IMR-90 (cell line): ENCODE measurements at regions not wholly inside any gene's neighbourhood (a gene's known extent, or its start where the extent isn't known, plus 50 kb on each side); places are given as distances from the start of the nearest gene placed in this dataset.

Experiments
- CEBPB ChIP-seq: IDR thresholded peaks from 2 replicates; pipeline ENCODE4 v1.6.1; 2012; ENCODE audit warnings: low read depth, low read length, improper control_type of control experiment
- POLR2A ChIP-seq: IDR thresholded peaks from 2 replicates; pipeline ENCODE4 v1.6.1; 2012; ENCODE audit warnings: mild to moderate bottlenecking, low read depth, low read length

GRCh38 chr1:193462629-193463320 lies 276.4 kb upstream of the B3GALT2 start:
- TF ChIP-seq CEBPB (no peak), POLR2A (no peak)
